Ishikawa (cell line): ENCODE measurements at regions not wholly inside any gene's neighbourhood (a gene's known extent, or its start where the extent isn't known, plus 50 kb on each side); places are given as distances from the start of the nearest gene placed in this dataset.

Source experiments
- CEBPB ChIP-seq: IDR thresholded peaks from 2 replicates; pipeline ENCODE4 v1.6.1; 2012
- CREB1 ChIP-seq: IDR thresholded peaks from 2 replicates; pipeline ENCODE4 v1.6.1; 2012; ENCODE audit warnings: low read depth
- EGR1 ChIP-seq: IDR thresholded peaks from 2 replicates; pipeline ENCODE4 v1.6.1; 2012
- EP300 ChIP-seq: IDR thresholded peaks from 2 replicates; pipeline ENCODE4 v1.6.1; 2012; ENCODE audit warnings: borderline replicate concordance
- FOXM1 ChIP-seq: IDR thresholded peaks from 2 replicates; pipeline ENCODE4 v1.6.1; 2012; ENCODE audit warnings: low read depth, borderline replicate concordance
- MAX ChIP-seq: IDR thresholded peaks from 2 replicates; pipeline ENCODE4 v1.6.1; 2012
- NFIC ChIP-seq: IDR thresholded peaks from 2 replicates; pipeline ENCODE4 v1.6.1; 2012
- RAD21 ChIP-seq: IDR thresholded peaks from 2 replicates; pipeline ENCODE4 v1.6.1; 2012; ENCODE audit warnings: low read depth
- REST ChIP-seq: IDR thresholded peaks from 2 replicates; pipeline ENCODE4 v1.6.1; 2012; ENCODE audit warnings: low read depth, mild to moderate bottlenecking
- TAF1 ChIP-seq: IDR thresholded peaks from 2 replicates; pipeline ENCODE4 v1.6.1; 2012; ENCODE audit warnings: low read depth, mild to moderate bottlenecking
- TCF12 ChIP-seq: IDR thresholded peaks from 2 replicates; pipeline ENCODE4 v1.6.1; 2012; ENCODE audit warnings: low read depth
- TEAD4 ChIP-seq: IDR thresholded peaks from 2 replicates; pipeline ENCODE4 v1.6.1; 2012
- USF1 ChIP-seq: IDR thresholded peaks from 2 replicates; pipeline ENCODE4 v1.6.1; 2012
- YY1 ChIP-seq: IDR thresholded peaks from 2 replicates; pipeline ENCODE4 v1.6.1; 2012; ENCODE audit warnings: low read depth
- ZBTB7A ChIP-seq: IDR thresholded peaks from 2 replicates; pipeline ENCODE4 v1.6.1; 2012; ENCODE audit warnings: low read depth

GRCh38 chr9:87063871-87064270 is 116.6 kb upstream of the GAS1 start:
- TF ChIP-seq FOXM1 (no peak), RAD21 (no peak), TAF1 (no peak), NFIC (no peak), TEAD4 (no peak), MAX (no peak), TCF12 (no peak)

- TF ChIP-seq USF1 (no peak), NFIC (no peak), FOXM1 (no peak), RAD21 (no peak), YY1 (no peak), EP300 (no peak), ZBTB7A (no peak)
Measured at GRCh38 chr9:87064311-87064710, 117.0 kb upstream of the GAS1 start.

GRCh38 chr9:87065981-87066380 is 118.7 kb upstream of the GAS1 start:
- TF ChIP-seq EP300 (no peak), TAF1 (no peak), USF1 (no peak)

- no peak for TF ChIP-seq FOXM1
- no peak for TF ChIP-seq TCF12
- TF ChIP-seq ZBTB7A, result no peak
- TF ChIP-seq TAF1, result no peak
- no peak for TF ChIP-seq RAD21
- TF ChIP-seq CREB1, result no peak
- TF ChIP-seq CEBPB, result no peak
- no peak for TF ChIP-seq YY1
- TF ChIP-seq NFIC, result no peak
- TF ChIP-seq REST, result no peak
- TF ChIP-seq EP300, result no peak
- no peak for TF ChIP-seq USF1
- no peak for TF ChIP-seq TEAD4
Measured at GRCh38 chr9:87067426-87067825, 120.1 kb upstream of the GAS1 start.

- TF ChIP-seq EGR1 (no peak), NFIC (no peak), REST (no peak), TEAD4 (no peak), TAF1 (no peak), EP300 (no peak), YY1 (no peak), CEBPB (no peak), ZBTB7A (no peak), FOXM1 (no peak), RAD21 (no peak), MAX (no peak)
Measured at GRCh38 chr9:87068177-87068840, 121.0 kb upstream of the GAS1 start.

- TF ChIP-seq REST (no peak), TCF12 (no peak)
Measured at GRCh38 chr9:87069690-87070089, 122.4 kb upstream of the GAS1 start.
